ENCODE measurements at regions not wholly inside any gene's neighbourhood (a gene's known extent, or its start where the extent isn't known, plus 50 kb on each side); places are given as distances from the start of the nearest gene placed in this dataset.

GRCh38 chr13:47350334-47351124 is 453.7 kb upstream of the HTR2A start:
- no peak for TF ChIP-seq CTCF (IDR thresholded peaks at IDR 0.05)

GRCh38 chr13:47349211-47349610 is 452.4 kb upstream of the HTR2A start:
- TF ChIP-seq CTCF (IDR thresholded peaks at IDR 0.05), result no peak

GRCh38 chr13:47337781-47338507 is 441.1 kb upstream of the HTR2A start:
- TF ChIP-seq CTCF (IDR thresholded peaks at IDR 0.05), result no peak

GRCh38 chr13:47334173-47334572 is 437.3 kb upstream of the HTR2A start:
- TF ChIP-seq CTCF (IDR thresholded peaks at IDR 0.05), result no peak

- no peak for TF ChIP-seq CTCF (IDR thresholded peaks at IDR 0.05)
Observed at GRCh38 chr13:47332149-47332548, 435.3 kb upstream of the HTR2A start.

- TF ChIP-seq CTCF (IDR thresholded peaks at IDR 0.05), result no peak
Observed at GRCh38 chr13:47330031-47330430, 433.2 kb upstream of the HTR2A start.

GRCh38 chr13:47327861-47328260 is 431.0 kb upstream of the HTR2A start:
- no peak for TF ChIP-seq CTCF (IDR thresholded peaks at IDR 0.05)
